Ishikawa (cell line): ENCODE measurements at regions not wholly inside any gene's neighbourhood (a gene's known extent, or its start where the extent isn't known, plus 50 kb on each side); places are given as distances from the start of the nearest gene placed in this dataset.
A peak's percentile ranks its signal among the peaks of the same experiment; 100 is the strongest.

ENCODE experiments used
- CEBPB ChIP-seq: IDR thresholded peaks from 2 replicates; pipeline ENCODE4 v1.6.1; 2012
- CREB1 ChIP-seq: IDR thresholded peaks from 2 replicates; pipeline ENCODE4 v1.6.1; 2012; ENCODE audit warnings: low read depth
- EGR1 ChIP-seq: IDR thresholded peaks from 2 replicates; pipeline ENCODE4 v1.6.1; 2012
- EP300 ChIP-seq: IDR thresholded peaks from 2 replicates; pipeline ENCODE4 v1.6.1; 2012; ENCODE audit warnings: borderline replicate concordance
- FOXM1 ChIP-seq: IDR thresholded peaks from 2 replicates; pipeline ENCODE4 v1.6.1; 2012; ENCODE audit warnings: low read depth, borderline replicate concordance
- NFIC ChIP-seq: IDR thresholded peaks from 2 replicates; pipeline ENCODE4 v1.6.1; 2012
- RAD21 ChIP-seq: IDR thresholded peaks from 2 replicates; pipeline ENCODE4 v1.6.1; 2012; ENCODE audit warnings: low read depth
- TAF1 ChIP-seq: IDR thresholded peaks from 2 replicates; pipeline ENCODE4 v1.6.1; 2012; ENCODE audit warnings: low read depth, mild to moderate bottlenecking
- TCF12 ChIP-seq: IDR thresholded peaks from 2 replicates; pipeline ENCODE4 v1.6.1; 2012; ENCODE audit warnings: low read depth
- TEAD4 ChIP-seq: IDR thresholded peaks from 2 replicates; pipeline ENCODE4 v1.6.1; 2012
- YY1 ChIP-seq: IDR thresholded peaks from 2 replicates; pipeline ENCODE4 v1.6.1; 2012; ENCODE audit warnings: low read depth
- ZBTB7A ChIP-seq: IDR thresholded peaks from 2 replicates; pipeline ENCODE4 v1.6.1; 2012; ENCODE audit warnings: low read depth
- TF ChIP-seq, protein P1 (sequence below): IDR thresholded peaks from 2 replicates; pipeline ENCODE4 v1.6.1; 2012
- TF ChIP-seq, protein P2 (sequence below): IDR thresholded peaks from 2 replicates; pipeline ENCODE4 v1.6.1; 2012; ENCODE audit warnings: low read depth, mild to moderate bottlenecking
- TF ChIP-seq, protein P3 (sequence below): IDR thresholded peaks from 2 replicates; pipeline ENCODE4 v1.6.1; 2012

DNA sequence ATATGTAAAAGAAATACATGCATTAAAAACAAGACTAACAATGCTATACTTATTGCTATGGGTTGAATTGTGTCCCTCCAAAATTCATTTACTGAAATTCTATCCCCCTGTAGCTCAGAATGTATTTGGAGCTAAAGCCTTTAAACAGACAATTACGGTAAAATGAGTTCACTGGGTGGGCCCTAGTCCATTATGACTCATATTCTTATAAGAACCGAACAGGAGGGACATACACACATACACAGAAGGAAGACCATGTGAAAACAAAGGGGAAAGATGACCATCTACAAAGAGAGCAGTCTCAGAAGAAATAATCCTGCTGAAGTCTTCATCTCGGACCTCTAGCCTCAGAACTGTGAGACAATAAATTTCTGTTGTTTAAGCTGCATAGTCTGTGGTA lies 77.1 kb upstream of the ANKS1B start:
- TF ChIP-seq YY1 (no peak), ZBTB7A (no peak), TEAD4 (no peak), EGR1 (no peak)
- TF ChIP-seq, protein P1, sequence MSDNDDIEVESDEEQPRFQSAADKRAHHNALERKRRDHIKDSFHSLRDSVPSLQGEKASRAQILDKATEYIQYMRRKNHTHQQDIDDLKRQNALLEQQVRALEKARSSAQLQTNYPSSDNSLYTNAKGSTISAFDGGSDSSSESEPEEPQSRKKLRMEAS, result no peak

- TF ChIP-seq EGR1 (no peak), RAD21 (0 out of 2 replicates have a peak, but pooled peaks have one; percentile 8)
These were observed 73.8 kb upstream of the ANKS1B start for GRCh38 chr12:100058482-100059029.

DNA sequence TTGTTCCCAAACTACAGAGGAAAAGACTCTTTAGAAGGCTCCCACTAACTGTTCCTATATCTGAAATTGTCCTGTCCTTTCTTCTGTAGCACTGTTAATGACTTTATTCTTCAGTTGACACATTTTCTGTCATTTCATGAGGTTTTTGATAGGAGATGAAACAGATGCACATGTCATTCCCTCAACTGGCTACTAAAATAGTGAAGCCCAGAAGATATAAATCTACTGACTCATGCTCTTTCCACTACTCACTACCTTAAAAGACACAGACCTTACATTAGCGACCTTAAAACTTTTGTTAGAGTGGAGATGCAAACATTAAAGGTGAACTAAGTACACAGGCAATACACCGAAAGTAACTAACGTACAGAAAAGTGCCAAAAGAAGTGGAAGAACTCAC lies 59.5 kb upstream of the ANKS1B start:
- TF ChIP-seq EP300 (no peak), TCF12 (no peak), TEAD4 (no peak), CREB1 (no peak), CEBPB (no peak), YY1 (no peak), TAF1 (no peak), FOXM1 (no peak), ZBTB7A (no peak), RAD21 (no peak), NFIC (no peak), EGR1 (no peak)
- TF ChIP-seq, protein P2, sequence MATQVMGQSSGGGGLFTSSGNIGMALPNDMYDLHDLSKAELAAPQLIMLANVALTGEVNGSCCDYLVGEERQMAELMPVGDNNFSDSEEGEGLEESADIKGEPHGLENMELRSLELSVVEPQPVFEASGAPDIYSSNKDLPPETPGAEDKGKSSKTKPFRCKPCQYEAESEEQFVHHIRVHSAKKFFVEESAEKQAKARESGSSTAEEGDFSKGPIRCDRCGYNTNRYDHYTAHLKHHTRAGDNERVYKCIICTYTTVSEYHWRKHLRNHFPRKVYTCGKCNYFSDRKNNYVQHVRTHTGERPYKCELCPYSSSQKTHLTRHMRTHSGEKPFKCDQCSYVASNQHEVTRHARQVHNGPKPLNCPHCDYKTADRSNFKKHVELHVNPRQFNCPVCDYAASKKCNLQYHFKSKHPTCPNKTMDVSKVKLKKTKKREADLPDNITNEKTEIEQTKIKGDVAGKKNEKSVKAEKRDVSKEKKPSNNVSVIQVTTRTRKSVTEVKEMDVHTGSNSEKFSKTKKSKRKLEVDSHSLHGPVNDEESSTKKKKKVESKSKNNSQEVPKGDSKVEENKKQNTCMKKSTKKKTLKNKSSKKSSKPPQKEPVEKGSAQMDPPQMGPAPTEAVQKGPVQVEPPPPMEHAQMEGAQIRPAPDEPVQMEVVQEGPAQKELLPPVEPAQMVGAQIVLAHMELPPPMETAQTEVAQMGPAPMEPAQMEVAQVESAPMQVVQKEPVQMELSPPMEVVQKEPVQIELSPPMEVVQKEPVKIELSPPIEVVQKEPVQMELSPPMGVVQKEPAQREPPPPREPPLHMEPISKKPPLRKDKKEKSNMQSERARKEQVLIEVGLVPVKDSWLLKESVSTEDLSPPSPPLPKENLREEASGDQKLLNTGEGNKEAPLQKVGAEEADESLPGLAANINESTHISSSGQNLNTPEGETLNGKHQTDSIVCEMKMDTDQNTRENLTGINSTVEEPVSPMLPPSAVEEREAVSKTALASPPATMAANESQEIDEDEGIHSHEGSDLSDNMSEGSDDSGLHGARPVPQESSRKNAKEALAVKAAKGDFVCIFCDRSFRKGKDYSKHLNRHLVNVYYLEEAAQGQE, result no peak
- TF ChIP-seq, protein P3, sequence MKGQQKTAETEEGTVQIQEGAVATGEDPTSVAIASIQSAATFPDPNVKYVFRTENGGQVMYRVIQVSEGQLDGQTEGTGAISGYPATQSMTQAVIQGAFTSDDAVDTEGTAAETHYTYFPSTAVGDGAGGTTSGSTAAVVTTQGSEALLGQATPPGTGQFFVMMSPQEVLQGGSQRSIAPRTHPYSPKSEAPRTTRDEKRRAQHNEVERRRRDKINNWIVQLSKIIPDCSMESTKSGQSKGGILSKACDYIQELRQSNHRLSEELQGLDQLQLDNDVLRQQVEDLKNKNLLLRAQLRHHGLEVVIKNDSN, result no peak
- TF ChIP-seq, protein P1, result no peak

DNA sequence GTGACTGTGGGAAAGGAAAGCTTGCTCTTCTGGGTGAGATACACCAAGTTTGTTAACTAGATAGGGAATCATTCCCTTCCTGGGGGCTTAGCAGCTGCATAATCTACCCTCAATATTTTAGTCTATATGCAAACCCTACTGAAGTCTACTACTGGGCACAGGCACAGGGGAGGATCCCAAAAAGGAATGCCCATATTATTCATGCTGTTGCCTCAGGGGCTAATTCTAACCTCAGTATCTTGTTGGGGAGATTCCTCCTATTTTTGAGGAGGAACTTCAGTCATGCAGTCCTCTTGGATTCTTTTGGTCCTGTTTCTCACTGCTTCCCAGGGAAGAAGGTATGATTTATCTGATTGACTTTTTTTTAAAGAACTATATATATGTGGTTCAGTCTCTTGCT lies 58.9 kb upstream of the ANKS1B start:
- no peak for TF ChIP-seq TAF1
- TF ChIP-seq FOXM1, result no peak
